HT-29 (cell line): ENCODE measurements at regions not wholly inside any gene's neighbourhood (a gene's known extent, or its start where the extent isn't known, plus 50 kb on each side); places are given as distances from the start of the nearest gene placed in this dataset.

Experiments
- DNase-seq: peaks from one replicate; pipeline ENCODE4 v3.0.0-alpha.2; 2015; ENCODE audit warnings: low spot score

- DNase-seq: no peak
Observed at GRCh38 chr3:124574012-124574411, 156.2 kb upstream of the UMPS start.

GRCh38 chr3:124576565-124577493, 153.4 kb upstream of the UMPS start:
- DNase-seq: no peak

- no peak for DNase-seq
Observed at GRCh38 chr3:124577494-124578167, 152.6 kb upstream of the UMPS start.

- no peak for DNase-seq
Observed at GRCh38 chr3:124579641-124580040, 150.6 kb upstream of the UMPS start.

DNA sequence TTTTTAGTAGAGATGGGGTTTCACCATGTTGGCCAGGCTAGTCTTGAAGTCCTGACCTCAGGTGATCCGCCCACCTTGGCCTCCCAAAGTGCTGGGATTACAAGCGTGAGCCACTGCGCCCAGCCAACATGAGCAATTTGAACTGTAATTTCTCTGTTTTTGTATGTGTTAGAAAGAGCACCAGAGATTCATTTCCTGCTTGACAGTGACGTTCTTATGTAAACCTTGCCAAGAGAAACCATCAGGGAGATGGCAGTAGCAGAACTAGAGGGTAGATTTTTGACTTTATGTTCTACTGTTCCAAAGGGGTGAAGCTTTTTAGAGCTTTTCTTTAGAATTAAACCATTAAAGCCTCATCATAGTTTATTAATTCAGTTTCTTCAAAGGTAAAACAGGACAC, 148.1 kb upstream of the UMPS start:
- no peak for DNase-seq

DNA sequence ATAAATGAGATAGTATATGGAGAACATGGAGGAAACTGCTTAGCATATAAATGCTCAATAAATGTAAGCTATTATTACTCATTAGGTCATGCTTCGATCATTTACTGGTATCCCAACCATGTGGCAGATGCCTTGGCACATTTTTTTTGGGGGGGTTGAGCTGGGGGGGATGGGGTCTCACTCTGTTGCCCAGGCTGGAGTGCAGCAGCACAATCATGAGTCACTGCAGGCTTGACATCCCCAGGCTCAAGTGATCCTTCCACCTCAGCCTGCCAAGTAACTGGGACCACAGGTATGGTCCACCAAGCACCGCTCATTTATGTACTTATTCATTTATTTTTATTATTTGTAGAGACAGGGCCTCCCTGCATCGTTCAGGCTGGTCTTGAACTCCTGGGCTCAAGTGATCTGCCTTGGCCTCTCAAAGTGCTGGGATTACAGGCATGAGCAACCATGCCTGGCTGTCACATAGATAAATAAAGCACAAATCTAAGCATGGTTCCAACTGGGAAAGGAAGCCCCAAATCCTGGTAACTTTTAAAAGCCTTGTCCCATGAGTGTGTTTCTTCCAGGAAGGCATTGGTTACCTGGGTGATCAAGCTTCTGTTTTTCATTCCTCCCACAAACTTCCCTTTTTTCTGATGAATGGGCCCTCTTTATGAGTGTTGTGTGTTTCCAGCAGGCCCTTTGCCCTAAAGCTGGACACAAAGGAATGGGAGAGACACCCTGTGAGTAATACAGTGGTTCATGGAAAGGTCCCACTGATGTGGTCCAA, 147.4 kb upstream of the UMPS start:
- peak; percentile 33 for DNase-seq

- DNase-seq: no peak
Observed at GRCh38 chr3:124584245-124584551, 146.1 kb upstream of the UMPS start.

DNA sequence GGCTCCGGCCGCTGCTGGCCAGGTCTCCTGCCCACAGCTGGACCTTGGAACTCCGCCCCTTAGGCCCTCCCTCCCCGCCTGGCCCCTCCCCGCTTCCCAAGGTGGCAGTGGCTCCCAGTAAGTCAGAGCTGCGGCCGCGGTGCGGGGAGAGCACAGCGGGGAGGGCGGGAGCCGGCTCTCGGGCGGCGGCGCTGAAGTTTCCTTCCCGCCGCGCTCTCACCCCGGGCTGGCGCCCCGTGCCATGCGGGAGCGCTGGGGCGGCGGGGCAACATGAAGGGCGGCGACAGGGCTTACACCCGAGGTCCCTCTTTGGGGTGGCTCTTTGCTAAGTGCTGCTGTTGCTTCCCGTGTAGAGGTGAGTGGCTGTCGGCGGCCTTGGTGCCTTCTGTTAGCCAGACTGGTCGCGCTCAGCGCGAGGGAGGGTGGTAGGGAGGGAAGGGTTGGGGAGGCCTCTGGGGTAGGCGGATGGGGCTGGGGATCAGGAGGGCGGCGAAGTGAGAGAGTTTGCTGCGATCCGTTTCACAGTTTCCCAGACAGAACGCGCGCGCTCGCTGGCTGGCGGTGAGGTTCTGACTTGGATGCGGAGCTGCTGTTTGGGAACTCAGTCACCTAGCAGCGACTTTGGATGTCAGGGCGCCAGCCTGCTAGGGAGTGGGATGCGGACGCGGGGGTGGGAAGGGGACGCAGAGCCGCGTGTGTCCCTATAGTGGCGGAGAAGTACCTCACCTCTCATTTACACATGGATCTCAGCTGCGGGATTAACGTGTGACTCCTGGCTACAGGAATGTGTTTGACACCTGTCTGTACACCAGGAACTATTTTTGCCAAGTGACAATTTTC, 145.5 kb upstream of the UMPS start:
- DNase-seq: peak; percentile 92

- DNase-seq: no peak
Observed at GRCh38 chr3:124586126-124587052, 143.9 kb upstream of the UMPS start.

GRCh38 chr3:124587053-124587408, 143.2 kb upstream of the UMPS start:
- DNase-seq: peak; percentile 70

GRCh38 chr3:124588036-124588435, 142.2 kb upstream of the UMPS start:
- DNase-seq: no peak

DNA sequence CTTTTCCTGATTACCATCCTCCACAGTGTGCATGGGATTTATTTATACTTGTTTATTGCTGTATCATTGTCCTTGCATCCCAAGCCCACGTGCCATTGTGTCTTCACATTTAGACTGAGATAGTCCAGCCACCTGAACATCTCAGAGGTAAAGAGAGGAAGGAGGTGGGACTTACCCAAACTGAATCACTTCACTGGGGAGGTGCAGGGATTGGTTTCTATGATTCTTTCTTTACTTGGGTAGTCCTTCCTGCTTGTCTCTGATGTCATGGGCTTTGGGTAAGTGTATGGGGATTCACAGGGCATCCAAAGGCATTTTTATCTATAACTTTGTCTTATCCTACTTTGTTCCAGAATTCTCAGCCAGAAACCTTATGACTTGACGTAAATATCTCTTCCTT, 141.5 kb upstream of the UMPS start:
- no peak for DNase-seq

DNA sequence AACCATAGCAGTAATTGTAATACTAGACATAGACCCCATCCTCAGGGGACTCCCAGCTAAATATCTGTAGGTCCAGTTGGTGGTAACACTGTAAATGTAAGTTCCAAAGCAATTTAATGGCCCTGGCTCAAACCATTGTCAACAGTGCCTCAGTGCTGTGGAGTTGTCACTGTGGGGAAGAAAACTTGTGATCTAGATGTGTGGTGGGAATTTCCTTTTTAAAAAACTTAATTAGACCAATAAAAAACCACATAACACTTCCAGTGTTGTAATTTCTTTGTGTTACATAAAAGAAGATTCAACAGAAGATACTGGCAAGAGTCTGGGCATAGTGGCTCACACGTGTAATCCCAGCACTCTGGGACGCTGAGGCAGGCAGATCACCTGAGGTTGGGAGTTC, 138.6 kb upstream of the UMPS start:
- DNase-seq: no peak

GRCh38 chr3:124592658-124593441, 137.4 kb upstream of the UMPS start:
- DNase-seq: peak; percentile 96

- DNase-seq: no peak
Observed at GRCh38 chr3:124593442-124593829, 136.8 kb upstream of the UMPS start.

GRCh38 chr3:124594581-124594980, 135.7 kb upstream of the UMPS start:
- no peak for DNase-seq

DNA sequence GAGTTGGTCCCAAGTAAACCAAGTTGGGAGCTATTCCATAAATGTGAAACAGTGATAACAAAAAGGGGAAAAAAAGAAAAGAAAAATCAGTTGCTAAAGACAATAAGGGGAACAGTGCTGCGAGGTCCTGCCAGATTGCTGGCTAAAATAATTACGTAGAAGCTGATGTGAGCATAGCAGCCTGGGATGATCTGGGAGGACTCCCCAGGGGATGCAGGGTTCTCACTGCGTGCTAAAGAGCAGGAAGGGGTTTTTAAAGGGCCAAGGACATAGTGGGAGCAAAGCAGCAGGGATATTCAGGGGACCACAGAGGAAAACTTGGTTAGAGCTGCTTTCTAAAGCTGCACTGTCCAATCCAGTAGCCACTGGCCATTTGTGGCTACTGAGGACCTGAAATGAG, 133.0 kb upstream of the UMPS start:
- no peak for DNase-seq

DNA sequence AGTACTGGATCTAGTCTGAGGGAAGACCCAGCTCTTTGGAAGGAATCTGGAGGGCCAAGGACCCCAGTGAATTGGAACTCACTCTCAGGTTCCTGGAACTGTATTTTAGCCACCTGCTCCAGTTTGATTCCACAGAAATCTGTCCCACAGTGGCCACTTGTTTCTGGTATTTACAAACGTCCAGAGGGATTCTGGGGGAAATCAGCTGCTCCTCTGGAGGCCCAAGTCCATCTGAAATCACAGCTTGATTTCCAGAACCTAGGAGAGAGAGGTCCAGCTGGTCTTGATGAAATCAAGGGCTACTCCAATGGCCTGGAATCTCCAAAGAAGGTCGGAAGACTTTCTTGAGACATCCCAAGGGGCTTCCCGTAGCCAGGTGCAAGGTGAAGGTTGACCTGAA, 132.3 kb upstream of the UMPS start:
- no peak for DNase-seq

- no peak for DNase-seq
Observed at GRCh38 chr3:124599147-124599765, 131.0 kb upstream of the UMPS start.
